ENCODE measurements at regions not wholly inside any gene's neighbourhood (a gene's known extent, or its start where the extent isn't known, plus 50 kb on each side); places are given as distances from the start of the nearest gene placed in this dataset.

- DNase-seq (no peak), ATAC-seq (ENCODE audit: insufficient read depth, low FRiP score) (no peak)
- 82 to 87% methylated on average over 5 of the region's 5 CpGs for WGBS, 2 donors
- Histone ChIP-seq H3K36me3 (ENCODE audit: control insufficient read depth in 4 of 4, insufficient read depth in 4 of 4, low read length in 4 of 4) (no peaks in the 10 kb centered on the region), H3K4me1 (ENCODE audit: control insufficient read depth in 5 of 5, insufficient read depth in 5 of 5, low read length in 5 of 5) (peaks cover 0 to 20% (median 0%) of the 10 kb centered on the region in 5 donors), H3K9ac (ENCODE audit: insufficient read depth in 1 of 2, low read length in 2 of 2) (no peak overlapping the region), H3K27ac (ENCODE audit: low read depth in 1 of 2, low read length in 1 of 2) (no peak overlapping the region), H3K4me3 (no peak overlapping the region), H3K9me3 (ENCODE audit: control insufficient read depth in 4 of 4, insufficient read depth in 3 of 4, low read length in 3 of 4) (no peaks in the 10 kb centered on the region), H3K27me3 (ENCODE audit: control insufficient read depth in 3 of 3, insufficient read depth in 3 of 3, low read length in 2 of 3) (peaks cover 0 to 24% (median 0%) of the 10 kb centered on the region in 3 donors)
- TF ChIP-seq CTCF (IDR thresholded peaks at IDR 0.05; ENCODE audit: control extremely low read depth, extremely low read depth) = no peak
Observed at GRCh38 chr1:239731082-239731748, 344.8 kb downstream of the CHRM3 start.

GRCh38 chr1:239732770-239733169 lies 346.4 kb downstream of the CHRM3 start:
- Histone ChIP-seq H3K9me3 (ENCODE audit: control insufficient read depth in 4 of 4, insufficient read depth in 3 of 4, low read length in 3 of 4) (no peaks in the 10 kb centered on the region), H3K4me1 (ENCODE audit: control insufficient read depth in 5 of 5, insufficient read depth in 5 of 5, low read length in 5 of 5) (peaks cover 0 to 20% (median 0%) of the 10 kb centered on the region in 5 donors), H3K27ac (ENCODE audit: low read depth in 1 of 2, low read length in 1 of 2) (no peak overlapping the region), H3K9ac (ENCODE audit: insufficient read depth in 1 of 2, low read length in 2 of 2) (no peak overlapping the region), H3K27me3 (ENCODE audit: control insufficient read depth in 3 of 3, insufficient read depth in 3 of 3, low read length in 2 of 3) (peaks cover 0 to 25% (median 5%) of the 10 kb centered on the region in 3 donors), H3K36me3 (ENCODE audit: control insufficient read depth in 4 of 4, insufficient read depth in 4 of 4, low read length in 4 of 4) (no peaks in the 10 kb centered on the region), H3K4me3 (no peak overlapping the region)
- ATAC-seq (ENCODE audit: insufficient read depth, low FRiP score) (no peak), DNase-seq (no peak)
- 97 to 98% methylated on average over 2 of the region's 2 CpGs for WGBS, 2 donors
- no peak for TF ChIP-seq CTCF (IDR thresholded peaks at IDR 0.05; ENCODE audit: control extremely low read depth, extremely low read depth)

GRCh38 chr1:239733995-239734394 lies 347.6 kb downstream of the CHRM3 start:
- no peak overlapping the region for H3K9ac ChIP-seq (ENCODE audit: insufficient read depth in 1 of 2, low read length in 2 of 2)
- ATAC-seq (ENCODE audit: insufficient read depth, low FRiP score) (no peak), DNase-seq (no peak)
- H3K27me3 ChIP-seq (ENCODE audit: control insufficient read depth in 3 of 3, insufficient read depth in 3 of 3, low read length in 2 of 3) = peaks cover 0 to 16% (median 13%) of the 10 kb centered on the region in 3 donors
- no peak overlapping the region for H3K4me3 ChIP-seq
- H3K9me3 ChIP-seq (ENCODE audit: control insufficient read depth in 4 of 4, insufficient read depth in 3 of 4, low read length in 3 of 4) = no peaks in the 10 kb centered on the region
- WGBS, 2 donors = 68 to 73% methylated on average over 3 of the region's 3 CpGs
- TF ChIP-seq CTCF (IDR thresholded peaks at IDR 0.05; ENCODE audit: control extremely low read depth, extremely low read depth) = no peak
- no peak overlapping the region for H3K27ac ChIP-seq (ENCODE audit: low read depth in 1 of 2, low read length in 1 of 2)
- H3K4me1 ChIP-seq (ENCODE audit: control insufficient read depth in 5 of 5, insufficient read depth in 5 of 5, low read length in 5 of 5) = peaks cover 0 to 20% (median 0%) of the 10 kb centered on the region in 5 donors
- no peaks in the 10 kb centered on the region for H3K36me3 ChIP-seq (ENCODE audit: control insufficient read depth in 4 of 4, insufficient read depth in 4 of 4, low read length in 4 of 4)

Measured in lung (tissue), 11 donors.